Coronary artery (tissue), 2 donors: ENCODE measurements at regions not wholly inside any gene's neighbourhood (a gene's known extent, or its start where the extent isn't known, plus 50 kb on each side); places are given as distances from the start of the nearest gene placed in this dataset.

Source experiments
- DNase-seq: peaks from one replicate; pipeline ENCODE4 v3.0.0-alpha.2; 2017; ENCODE audit warnings: low spot score
- H3K27ac ChIP-seq, 2 donors: fragments of 200-600 bp; sonication (generic); one replicate each; pipeline ENCODE4 v1.5.1; 2016 to 2019
- H3K4me3 ChIP-seq: fragments of 200-600 bp; sonication (generic); 2 replicates; pipeline ENCODE4 v1.5.1; 2016; ENCODE audit warnings: mild to moderate bottlenecking, moderate library complexity
- TF ChIP-seq, protein P1 (sequence below): fragments of 200-600 bp; sonication (generic); IDR thresholded peaks from one replicate; pipeline ENCODE4 v1.5.1; 2019; ENCODE audit warnings: antibody characterized with exemption

DNA sequence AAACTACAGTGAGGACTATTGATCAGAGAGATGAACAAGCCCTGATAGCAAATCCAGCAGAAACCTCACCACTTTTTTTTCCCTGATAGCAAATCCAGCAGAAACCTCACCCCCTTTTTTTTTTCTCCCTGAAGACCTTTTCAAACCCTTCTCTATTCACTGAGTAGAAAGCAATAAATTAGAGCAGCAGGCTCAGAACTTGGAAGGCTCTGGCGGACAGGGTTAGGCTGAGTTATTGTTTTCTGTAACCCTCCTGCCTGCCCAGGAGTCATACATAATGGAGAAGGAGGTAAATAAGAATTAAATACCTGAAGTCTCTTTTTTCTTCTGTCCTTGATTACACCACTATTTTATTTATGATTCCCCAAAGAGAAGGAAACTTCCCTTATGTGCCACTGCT lies 136.3 kb upstream of the SNX2 start:
- Histone ChIP-seq H3K27ac (no peak overlapping the region), H3K4me3 (no peak overlapping the region)
- TF ChIP-seq, protein P1, sequence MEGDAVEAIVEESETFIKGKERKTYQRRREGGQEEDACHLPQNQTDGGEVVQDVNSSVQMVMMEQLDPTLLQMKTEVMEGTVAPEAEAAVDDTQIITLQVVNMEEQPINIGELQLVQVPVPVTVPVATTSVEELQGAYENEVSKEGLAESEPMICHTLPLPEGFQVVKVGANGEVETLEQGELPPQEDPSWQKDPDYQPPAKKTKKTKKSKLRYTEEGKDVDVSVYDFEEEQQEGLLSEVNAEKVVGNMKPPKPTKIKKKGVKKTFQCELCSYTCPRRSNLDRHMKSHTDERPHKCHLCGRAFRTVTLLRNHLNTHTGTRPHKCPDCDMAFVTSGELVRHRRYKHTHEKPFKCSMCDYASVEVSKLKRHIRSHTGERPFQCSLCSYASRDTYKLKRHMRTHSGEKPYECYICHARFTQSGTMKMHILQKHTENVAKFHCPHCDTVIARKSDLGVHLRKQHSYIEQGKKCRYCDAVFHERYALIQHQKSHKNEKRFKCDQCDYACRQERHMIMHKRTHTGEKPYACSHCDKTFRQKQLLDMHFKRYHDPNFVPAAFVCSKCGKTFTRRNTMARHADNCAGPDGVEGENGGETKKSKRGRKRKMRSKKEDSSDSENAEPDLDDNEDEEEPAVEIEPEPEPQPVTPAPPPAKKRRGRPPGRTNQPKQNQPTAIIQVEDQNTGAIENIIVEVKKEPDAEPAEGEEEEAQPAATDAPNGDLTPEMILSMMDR, result no peak
- DNase-seq, result no peak

DNA sequence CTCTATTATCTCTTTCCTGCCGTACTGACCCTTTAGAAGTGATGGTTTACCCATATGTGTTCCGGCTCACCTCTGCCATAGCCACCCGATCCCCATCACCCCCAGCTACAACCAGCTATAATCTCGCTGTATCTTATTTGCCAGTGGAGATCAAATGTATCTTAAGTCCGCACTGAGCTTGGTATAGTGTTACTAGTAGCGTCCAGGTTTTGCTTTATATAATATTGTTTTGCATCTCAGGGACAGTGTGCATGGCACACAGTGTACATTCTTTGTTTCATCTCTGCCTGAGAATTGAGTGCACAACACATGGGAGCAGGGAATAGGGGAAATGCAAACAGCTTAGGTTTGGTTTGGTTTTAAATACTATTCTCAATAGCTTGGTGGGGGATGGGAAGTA lies 135.8 kb upstream of the SNX2 start:
- H3K27ac ChIP-seq, result no peak overlapping the region
- DNase-seq, result no peak
- TF ChIP-seq, protein P1, result no peak
- no peak overlapping the region for H3K4me3 ChIP-seq

DNA sequence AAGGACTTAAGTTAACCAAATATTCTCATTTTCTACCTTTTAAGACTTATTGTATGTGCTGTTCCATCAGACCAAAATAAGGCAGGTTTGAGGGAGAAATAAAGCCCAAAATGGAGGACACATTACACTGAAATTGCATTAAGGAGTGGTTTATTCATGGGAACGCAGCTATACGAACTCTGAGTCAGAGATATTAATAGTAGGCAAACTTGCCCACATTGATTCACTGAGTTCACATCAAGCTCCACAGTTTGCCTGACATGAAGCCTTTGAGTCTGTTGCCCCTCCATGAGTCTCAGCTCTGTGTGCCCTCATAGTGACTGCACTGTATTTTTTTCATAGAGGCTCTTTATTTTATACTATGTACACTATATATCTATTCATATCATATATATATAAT lies 135.0 kb upstream of the SNX2 start:
- Histone ChIP-seq H3K27ac (no peak overlapping the region), H3K4me3 (no peak overlapping the region)
- TF ChIP-seq, protein P1, result no peak
- DNase-seq, result no peak

DNA sequence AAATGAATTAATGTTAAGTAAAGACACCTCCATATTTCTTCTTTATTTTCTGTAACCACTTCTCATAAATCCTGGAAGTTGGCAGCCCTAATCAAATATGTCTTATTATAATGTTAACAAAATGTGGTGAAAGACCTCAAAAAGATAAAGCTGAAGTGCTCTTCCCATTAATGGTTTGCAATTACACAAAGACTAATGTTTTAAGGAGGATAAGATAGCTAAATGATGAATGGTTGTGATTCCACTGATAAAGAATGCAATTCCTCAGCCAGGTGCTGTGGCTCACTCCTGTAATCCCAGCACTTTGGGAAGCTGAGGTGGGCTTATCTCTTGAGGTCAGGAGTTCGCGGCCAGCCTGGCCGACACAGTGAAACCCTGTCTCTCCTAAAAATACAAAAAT lies 125.8 kb upstream of the SNX2 start:
- no peak overlapping the region for H3K4me3 ChIP-seq
- H3K27ac ChIP-seq, result no peak overlapping the region
- DNase-seq, result no peak
- TF ChIP-seq, protein P1, result no peak

DNA sequence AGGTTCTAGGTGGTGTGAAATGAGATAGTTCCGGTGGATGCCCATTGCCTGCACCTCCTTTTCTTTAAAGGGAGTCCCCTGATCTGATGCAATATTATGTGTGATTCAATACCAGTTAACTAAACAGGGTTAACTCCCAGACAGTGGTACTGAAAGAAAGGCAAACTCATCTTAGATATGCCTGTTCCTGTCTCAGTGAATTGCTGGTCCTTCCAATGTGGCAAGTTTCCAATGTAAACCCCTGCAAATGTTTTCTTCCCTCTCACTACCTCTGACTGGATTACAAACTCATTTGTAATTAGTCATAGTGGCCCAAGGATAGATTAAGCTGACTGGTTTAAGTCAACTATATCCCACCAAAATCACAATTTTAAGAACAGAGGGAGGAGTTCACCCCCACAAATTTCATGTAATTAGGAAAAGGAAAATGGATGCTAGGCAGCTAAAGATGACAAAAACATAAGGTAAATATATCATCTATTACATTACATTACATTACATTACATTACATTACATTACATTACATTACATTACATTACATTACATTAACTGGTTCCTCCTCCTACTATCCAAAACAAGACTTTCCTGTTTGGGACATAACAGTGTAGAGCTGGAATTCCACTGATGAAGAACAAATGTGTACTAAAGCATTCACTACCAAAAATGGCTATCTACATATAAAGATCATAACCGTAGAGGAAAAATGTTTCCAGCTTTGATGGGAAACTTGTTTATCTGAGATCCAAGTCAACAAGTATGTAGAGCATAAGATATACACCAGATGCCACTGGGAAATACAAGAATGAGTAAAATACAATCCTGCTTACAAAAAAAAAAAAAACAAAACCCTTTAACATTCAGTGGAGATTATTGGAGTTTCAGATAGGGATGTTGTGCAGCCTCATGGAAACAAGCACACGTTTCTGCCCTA lies 121.5 kb upstream of the SNX2 start:
- no peak overlapping the region for H3K27ac ChIP-seq
- no peak for DNase-seq

DNA sequence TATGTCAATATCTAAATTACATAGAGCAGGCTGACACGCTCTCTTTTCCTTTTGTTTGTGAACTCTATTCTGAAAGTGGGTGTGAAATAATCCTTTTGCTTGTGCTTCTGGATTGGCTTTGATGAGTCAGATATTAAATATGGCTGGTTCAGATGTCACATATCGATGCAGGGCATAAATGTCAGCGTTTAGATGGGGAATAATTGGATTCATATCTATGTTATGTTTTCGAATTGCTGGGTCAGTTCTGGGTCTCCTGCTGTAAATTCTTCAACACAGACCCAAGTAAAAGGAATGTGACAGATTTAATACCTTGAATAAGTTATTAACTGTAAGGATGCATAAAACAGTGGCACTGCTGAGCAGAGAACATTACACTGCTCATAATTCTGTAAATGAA lies 118.7 kb upstream of the SNX2 start:
- no peak overlapping the region for H3K4me3 ChIP-seq
- no peak overlapping the region for H3K27ac ChIP-seq
- TF ChIP-seq, protein P1, result no peak
- DNase-seq, result no peak

More for the DNA sequence above, 121.5 kb upstream of the SNX2 start:
- no peak overlapping the region for H3K4me3 ChIP-seq
- TF ChIP-seq, protein P1, result no peak

DNA sequence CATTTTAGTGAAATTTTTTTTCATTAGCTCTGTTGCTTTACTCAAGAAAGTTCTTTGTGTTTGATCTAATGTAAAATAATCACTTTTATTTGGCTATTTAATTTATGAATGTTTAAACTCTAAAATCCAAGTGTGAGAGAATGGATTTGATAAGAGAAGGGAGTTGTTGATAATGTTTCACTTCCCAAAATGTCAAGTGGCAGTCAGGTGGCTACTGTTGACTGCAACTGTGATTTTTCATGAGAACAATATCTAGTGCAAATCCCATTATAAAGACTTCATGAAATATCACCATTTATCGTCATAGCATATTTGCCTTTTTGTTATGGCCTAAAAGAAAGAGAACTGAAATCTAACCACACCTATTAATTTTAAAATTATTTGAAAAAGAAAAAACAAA lies 118.3 kb upstream of the SNX2 start:
- DNase-seq, result no peak
- TF ChIP-seq, protein P1, result no peak
- H3K27ac ChIP-seq, result no peak overlapping the region
- H3K4me3 ChIP-seq, result no peak overlapping the region
